Fibroblast of villous mesenchyme (primary cell): ENCODE measurements at regions not wholly inside any gene's neighbourhood (a gene's known extent, or its start where the extent isn't known, plus 50 kb on each side); places are given as distances from the start of the nearest gene placed in this dataset.
A peak's percentile ranks its signal among the peaks of the same experiment; 100 is the strongest.

Experiments
- DNase-seq: peaks from one replicate; pipeline ENCODE4 v3.0.0-alpha.2; 2010; ENCODE audit warnings: low read depth
- H3K4me3 ChIP-seq: 2 replicates; pipeline ENCODE4 v1.5.1; 2011; ENCODE audit warnings: low read depth, mild to moderate bottlenecking, low read length
- TF ChIP-seq, protein P1 (sequence below): IDR thresholded peaks from 2 replicates; pipeline ENCODE4 v1.5.1; 2012; ENCODE audit warnings: low read depth, mild to moderate bottlenecking, low read length; ENCODE audit not compliant: insufficient read depth

DNA sequence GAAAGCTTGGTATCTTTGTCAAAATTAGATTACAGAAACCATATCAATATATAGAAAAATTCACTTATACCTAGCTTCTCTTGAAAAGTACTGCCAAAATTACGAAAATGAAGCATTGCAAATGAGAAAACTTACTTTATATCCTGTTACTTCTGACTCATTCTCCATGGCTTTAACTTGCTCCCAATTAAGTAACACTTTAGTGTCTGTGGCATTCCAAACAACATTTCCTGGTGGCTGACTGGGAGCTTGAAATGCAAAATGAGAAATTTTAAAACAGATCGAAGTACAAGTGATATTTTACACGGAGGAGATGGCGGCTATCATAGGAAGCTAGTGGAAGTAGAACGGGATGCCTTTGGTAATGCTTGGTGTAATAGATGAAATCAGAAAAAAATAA lies 347.3 kb downstream of the CNTN3 start:
- peak; percentile 1 for DNase-seq
- TF ChIP-seq, protein P1, sequence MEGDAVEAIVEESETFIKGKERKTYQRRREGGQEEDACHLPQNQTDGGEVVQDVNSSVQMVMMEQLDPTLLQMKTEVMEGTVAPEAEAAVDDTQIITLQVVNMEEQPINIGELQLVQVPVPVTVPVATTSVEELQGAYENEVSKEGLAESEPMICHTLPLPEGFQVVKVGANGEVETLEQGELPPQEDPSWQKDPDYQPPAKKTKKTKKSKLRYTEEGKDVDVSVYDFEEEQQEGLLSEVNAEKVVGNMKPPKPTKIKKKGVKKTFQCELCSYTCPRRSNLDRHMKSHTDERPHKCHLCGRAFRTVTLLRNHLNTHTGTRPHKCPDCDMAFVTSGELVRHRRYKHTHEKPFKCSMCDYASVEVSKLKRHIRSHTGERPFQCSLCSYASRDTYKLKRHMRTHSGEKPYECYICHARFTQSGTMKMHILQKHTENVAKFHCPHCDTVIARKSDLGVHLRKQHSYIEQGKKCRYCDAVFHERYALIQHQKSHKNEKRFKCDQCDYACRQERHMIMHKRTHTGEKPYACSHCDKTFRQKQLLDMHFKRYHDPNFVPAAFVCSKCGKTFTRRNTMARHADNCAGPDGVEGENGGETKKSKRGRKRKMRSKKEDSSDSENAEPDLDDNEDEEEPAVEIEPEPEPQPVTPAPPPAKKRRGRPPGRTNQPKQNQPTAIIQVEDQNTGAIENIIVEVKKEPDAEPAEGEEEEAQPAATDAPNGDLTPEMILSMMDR = no peak
- H3K4me3 ChIP-seq = no peak overlapping the region

DNA sequence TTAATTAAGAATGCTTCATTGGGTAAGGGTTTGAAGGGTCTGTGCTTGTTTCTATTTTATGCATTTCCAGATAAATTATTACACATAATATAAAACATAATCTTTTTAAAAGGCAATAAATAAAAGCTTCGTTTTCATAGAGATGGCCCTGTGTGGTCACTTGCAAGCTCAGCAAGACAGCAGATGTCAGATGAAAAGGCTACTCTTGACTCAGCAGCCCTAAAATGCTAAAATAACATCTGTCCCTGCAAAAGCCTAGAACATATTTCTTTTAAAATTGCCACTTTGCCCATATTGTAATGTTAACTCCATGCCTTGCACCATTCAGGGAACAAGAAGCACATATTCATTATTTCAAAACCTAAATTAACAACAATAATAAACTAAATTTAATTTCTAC lies 349.4 kb downstream of the CNTN3 start:
- DNase-seq = no peak
- TF ChIP-seq, protein P1 = no peak
- no peak overlapping the region for H3K4me3 ChIP-seq

DNA sequence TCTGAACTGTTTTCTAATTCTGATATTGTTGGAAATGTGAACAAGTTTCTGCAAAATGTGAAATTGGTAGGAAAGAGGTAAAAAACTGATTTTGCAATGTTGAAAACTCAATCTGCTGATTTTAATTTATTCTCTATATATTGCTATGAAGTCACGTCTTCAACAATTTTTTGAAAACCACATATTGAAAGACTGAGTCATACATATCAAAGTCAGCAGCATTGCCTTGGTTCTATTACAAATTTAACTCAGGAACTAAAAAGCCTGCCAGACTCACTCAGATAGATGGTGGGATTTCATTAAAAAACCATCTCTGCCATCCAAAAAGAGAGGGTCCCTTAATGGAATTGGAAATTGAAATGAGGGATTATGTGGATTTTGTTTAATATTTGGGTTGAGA lies 351.4 kb downstream of the CNTN3 start:
- no peak overlapping the region for H3K4me3 ChIP-seq
- DNase-seq = no peak
- TF ChIP-seq, protein P1 = no peak

DNA sequence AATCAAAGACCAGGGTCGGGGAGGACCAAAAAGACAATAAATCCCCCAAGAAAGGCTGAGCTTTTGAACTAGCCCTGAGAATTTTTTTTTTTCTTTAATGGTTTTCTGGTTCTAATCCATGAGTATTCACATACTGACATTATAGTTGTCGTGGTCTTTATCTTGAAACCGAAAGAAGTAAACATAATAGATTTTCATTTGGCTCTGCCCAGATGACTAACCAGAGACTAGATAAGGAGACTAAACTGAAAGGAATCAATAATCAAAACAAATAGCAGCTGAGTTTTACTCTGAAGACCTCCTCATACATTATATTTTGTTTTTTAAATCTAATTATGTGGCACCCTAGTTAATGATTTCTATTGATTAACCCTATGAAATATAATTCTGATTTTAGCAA lies 381.4 kb downstream of the CNTN3 start:
- no peak overlapping the region for H3K4me3 ChIP-seq
- no peak for DNase-seq
- TF ChIP-seq, protein P1 = no peak

DNA sequence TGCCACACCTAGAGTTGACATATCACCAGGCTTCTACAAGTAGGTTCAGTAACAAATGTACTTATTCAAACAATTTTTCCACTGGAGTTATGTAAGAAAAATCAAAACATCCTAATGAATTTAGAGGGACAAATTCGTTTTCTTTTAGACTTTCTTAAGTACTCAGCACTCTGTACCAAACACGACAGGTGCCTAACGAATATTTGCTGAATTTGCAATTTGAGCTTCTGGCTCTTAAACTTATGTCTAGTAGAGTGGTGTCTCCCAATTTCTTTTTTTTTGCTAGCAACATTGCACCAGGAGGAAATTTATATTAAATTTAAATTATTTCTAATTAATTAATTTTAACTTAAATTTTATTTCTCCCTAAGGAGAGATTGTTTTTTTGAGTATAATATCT lies 397.0 kb downstream of the CNTN3 start:
- DNase-seq = no peak
- no peak overlapping the region for H3K4me3 ChIP-seq
- TF ChIP-seq, protein P1 = no peak

DNA sequence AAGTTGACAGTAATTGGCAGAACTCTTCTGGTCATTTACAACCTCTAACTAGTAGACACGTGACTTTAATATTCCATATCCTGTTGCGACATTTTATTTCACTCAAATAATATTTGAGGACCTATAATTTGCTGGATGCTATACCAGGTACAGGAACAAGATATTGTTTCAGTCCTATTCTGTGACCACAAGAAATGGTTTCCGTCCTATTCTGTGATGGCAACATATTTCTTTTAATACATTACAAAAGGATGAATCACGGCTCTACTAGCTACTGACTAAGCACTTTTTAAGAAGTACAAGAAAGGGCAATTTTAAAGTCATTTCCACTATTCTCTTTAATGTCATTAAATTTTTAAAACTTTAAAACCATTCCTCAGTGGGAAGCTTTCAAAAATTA lies 400.2 kb downstream of the CNTN3 start:
- no peak for DNase-seq
- H3K4me3 ChIP-seq = no peak overlapping the region
- TF ChIP-seq, protein P1 = no peak

DNA sequence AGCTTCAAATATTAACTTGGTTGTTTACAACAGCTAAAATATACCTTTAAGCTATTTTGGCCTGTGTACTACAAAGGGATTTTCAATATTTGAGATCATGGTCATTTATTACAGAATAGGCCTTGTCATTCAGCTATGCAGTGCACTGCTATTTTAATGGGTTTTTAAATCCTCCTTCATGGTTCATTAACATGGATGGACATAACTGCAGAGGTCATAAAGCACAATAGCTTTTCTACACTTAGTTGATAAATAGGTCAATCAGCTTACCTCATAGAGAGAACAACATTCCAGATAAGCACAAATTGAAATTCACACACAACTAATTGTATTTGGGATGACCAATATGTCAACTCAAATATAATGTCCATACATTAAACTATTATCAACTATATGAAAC lies 403.7 kb downstream of the CNTN3 start:
- no peak overlapping the region for H3K4me3 ChIP-seq
- no peak for DNase-seq
- TF ChIP-seq, protein P1 = no peak
